NCI-H82 (cell line): ENCODE measurements at regions not wholly inside any gene's neighbourhood (a gene's known extent, or its start where the extent isn't known, plus 50 kb on each side); places are given as distances from the start of the nearest gene placed in this dataset.
"Not testable (repeated sequence)": the region's sequence is repeated elsewhere in the genome, so short reads cannot be mapped to it uniquely, and the experiment has no call there.

Source experiments
- DNase-seq: peaks from one replicate; lab custom pipeline; 2025; lab: John Stamatoyannopoulos, UW

DNA sequence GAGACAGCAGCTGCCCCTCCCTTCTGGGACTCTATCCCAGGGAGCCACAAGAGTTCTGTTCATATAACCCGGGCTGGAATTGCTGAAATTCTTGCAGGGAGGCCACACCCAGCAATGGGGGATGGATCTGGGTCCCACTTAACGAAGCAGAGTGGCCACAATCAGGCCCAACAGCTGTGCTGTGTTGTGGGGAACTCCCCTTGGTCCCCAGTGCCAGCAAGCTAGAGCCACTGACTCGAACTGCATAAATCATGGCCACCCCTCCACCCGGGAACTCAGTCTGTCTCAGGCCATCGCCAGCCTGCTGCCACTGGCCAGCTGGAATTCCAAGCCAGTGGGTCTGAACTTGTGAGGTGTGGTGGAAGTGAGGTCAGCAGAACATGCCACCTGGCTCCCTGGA lies 111.1 kb downstream of the KLF8 start:
- no peak for DNase-seq

DNA sequence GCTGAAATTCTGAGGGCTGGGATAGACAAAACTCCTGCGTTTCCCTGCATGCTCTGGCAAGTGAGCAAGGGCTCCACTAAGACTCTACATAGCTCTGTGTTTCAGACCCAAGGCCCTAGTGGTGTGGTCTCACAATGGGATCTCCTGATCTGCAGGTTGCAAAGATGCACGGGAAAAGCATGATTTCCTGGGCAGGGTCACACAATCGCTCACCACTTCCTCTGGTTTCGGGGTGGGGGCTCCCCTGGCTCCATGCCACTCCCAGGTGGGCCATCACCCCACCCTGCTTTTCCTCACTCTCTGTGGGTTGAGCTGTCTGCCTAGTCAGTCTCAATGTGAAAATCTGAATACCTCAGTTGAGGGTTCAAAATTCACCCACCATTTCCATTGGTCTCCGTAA lies 111.5 kb downstream of the KLF8 start:
- DNase-seq = no peak

DNA sequence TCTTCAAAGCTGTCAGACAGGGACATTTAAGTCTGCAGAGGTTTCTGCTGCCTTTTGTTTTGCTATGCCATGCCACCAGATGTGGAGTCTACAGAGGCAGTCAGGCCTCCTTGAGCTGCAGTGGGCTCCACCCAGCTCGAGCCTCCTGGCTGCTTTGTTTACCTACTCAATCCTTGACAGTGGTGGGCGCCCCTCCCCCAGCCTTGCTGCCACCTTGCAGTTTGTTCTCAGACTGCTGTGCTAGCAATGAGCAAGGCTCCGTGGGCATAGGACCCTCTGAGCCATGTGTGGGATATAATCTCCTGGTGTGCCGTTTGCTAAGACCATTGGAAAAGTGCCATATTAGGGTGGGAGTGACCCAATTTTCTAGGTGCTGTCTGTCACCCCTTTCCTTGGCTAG lies 126.0 kb downstream of the KLF8 start:
- not testable (repeated sequence) for DNase-seq

DNA sequence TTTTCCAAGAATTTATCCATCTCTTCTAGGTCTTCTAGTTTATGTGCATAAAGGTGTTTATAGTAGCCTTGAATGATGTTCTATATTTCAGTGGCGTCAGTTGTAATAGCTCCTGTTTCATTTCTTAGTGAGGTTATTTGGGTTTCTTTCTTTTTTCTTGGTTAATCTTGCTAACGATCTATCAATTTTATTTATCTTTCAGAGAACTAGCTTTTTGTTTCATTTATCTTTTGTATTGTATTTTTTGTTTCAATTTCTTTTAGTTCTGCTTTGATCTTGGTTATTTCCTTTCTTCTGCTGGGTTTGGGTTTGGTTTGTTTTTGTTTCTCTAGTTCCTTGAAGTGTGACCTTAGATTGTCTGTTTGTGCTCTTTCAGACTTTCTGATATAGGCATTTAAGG lies 133.0 kb downstream of the KLF8 start:
- not testable (repeated sequence) for DNase-seq

DNA sequence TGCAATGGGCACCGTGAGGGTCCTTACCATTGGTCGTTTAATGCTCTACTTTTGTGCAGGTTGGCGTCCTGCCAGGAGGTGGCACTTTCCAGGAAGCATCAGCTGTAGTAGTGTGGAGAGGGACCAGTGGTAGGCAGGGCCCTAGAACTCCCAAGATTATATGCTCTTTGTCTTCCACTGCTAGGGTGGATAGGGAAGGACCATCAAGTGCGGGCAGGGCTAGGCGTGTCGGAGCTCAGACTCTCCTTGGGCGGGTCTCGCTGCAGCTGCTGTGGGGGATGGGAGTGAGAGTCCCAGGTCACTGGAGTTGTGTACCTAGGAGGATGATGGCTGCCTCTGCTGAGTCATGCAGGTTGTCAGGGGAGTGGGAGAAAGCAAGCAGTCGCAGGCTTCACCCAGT lies 134.7 kb downstream of the KLF8 start:
- DNase-seq = peak; percentile 15

DNA sequence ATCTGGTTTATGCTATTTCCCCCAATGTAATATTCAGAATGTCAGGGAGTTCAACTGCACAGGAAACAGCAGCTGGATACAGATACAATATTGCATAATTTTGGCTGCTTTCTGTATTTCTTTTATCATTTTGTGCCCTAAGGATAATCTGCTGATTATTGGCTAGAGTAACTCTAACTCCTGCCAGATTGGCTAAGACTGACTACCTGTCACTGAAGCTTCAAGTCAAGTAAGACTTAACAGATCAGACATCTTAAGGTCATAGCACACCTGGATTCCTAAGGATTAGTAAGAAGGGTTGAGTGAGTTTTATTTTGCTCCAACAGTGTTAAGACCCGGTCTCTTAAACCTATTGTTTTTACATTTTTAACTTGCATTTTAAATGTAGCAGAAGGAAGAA lies 136.8 kb downstream of the KLF8 start:
- DNase-seq = no peak

DNA sequence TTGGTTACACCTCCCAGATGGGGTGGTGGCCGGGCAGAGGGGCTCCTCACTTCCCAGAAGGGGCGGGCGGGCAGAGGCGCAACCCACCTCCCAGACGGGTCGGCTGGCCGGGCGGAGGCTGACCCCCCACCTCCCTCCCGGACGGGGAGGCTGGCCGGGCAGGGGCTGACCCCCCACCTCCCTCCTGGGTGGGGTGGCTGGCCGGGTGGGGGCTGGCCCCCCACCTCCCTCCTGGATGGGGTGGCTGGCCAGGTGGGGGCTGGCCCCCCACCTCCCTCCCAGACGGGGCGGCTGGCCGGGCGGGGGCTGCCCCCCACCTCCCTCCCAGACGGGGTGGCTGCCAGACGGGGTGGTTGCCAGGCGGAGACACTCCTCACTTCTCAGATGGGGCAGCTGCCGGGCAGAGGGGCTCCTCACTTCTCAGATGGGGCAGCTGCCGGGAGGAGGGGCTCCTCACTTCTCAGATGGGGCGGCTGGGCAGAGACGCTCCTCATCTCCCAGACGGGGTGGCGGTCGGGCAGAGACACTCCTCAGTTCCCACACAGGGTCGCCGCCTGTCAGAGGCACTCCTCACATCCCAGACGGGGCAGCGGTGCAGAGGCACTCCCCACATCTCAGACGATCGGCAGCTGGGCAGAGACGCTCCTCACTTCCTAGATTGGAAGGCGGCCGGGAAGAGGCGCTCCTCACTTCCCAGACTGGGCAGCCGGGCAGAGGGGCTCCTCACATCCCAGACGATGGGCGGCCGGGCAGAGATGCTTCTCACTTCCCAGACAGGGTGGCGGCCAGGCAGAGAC lies 148.0 kb downstream of the KLF8 start:
- DNase-seq = not testable (repeated sequence)

DNA sequence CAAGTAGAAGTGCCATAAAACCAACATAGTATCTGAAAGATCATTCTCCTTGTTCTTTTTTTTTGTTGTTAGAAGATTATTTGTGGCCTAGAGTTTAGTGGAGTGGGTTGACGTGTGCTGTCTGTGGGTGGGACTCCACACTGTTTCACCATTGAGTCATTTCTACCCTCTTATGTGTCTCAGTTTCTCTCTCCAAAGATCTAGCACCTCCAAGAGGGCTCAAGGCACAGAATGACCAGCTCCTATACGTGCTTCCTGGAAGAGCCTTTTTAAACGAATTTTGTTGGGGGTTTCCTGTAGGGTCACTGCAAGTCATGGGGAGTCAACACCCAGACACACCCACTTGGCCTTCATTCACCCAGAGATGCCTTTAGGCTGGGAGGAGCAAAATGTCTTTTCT lies 150.1 kb downstream of the KLF8 start:
- DNase-seq = no peak

DNA sequence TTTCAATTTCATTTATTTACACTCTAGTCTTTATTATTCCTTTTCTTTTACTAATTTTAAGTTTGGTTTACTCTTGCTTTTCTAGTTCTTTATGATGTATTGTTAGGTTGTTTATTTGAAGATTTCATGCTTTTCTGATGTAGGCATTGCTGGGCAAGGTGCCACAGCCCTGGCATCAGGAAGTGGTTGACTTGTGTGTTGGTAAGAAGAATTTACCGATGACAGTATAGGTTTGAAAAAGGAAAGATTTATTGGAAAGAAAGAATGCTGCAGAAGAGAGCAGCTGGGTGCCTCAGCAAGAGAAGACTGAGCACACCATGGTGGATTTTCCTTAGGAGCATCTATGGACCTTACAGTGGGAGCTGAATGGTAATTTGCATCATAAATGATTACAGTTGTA lies 153.2 kb downstream of the KLF8 start:
- no peak for DNase-seq

DNA sequence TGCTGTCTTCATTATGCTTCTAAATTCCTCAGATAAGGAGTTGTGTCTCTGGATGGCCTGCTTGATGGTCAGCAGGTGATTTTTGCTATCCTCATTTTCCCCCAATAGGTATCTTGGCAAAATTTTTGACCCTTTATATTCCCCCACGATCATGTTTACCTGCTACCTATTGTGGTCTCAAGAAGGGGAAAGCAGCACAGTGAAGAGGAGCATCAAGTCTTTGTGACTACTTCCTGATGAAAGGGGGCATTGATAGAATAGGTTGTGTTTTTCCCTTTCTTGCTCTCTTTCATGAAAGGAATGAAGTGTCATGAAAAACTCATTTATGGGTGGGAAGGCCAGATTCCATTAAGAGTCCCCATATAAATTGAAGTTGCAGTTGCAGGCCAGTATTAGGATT lies 153.8 kb downstream of the KLF8 start:
- DNase-seq = no peak

DNA sequence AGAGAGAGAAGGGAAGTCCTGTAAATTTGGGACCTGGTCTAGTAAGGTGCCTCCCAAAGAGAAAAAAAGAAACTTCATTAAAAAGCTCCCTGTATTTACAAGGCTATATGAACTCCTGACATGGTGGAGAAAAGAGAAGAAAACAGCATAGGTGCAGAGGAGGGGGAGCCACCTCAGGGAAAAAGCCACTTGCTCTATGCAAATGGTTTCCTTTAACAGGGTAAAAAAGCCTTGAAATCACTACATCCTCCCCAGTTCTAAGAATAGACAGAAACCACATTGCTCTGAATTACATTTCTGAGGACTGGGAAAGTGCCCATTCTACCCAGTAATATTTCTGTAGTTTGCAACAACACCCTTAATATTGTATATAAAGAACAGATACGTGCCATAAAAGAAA lies 165.5 kb downstream of the KLF8 start:
- DNase-seq = no peak

DNA sequence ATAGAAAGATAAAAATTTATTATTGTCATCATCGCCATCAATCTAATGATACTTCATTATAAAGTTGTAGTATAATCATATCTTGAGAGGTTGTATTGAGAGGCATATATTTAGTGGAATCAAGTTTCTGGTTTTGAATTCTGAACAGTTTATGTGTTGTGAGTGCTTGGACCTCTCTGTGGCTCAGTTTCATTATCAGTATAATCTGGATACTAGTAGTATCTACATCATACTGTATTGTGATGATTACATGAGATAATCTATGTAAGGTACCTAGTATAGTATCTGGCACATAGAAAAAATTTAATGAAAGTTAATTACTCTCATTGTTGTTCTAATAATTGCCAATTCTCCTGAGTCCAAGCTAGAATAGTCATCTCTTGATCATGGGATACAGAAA lies 161.2 kb upstream of the UBQLN2 start:
- no peak for DNase-seq

DNA sequence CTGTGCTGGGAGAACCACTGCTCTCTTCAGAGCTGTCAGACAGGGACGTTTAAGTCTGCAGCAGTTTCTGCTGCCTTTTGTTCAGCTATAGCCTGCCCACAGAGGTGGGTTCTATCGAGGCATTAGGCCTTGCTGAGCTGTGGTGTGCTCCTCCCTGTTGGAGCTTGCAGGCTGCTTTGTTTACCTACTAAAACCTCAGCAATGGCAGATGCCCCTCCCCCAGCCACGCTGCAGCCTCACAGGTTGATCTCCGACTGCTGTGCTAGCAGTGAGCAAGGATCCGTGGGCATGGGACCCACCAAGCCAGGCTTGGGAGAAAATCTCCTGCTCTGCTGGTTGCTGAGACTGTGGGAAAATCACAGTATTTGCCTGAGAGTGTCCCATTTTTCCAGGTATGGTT lies 133.8 kb upstream of the UBQLN2 start:
- DNase-seq = no peak

DNA sequence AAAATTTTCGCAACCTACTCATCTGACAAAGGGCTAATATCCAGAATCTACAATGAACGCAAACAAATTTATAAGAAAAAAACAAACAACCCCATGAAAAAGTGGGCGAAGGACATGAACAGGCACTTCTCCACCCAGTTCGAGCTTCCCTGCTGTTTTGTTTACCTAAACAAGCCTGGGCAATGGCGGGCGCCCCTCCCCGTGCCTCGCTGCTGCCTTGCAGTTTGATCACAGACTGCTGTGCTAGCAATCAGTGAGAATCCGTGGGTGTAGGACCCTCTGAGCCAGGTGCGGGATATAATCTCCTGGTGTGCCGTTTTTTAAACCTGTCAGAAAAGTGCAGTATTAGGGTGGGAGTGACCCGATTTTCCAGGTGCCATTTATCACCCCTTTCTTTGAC lies 111.4 kb upstream of the UBQLN2 start:
- DNase-seq = not testable (repeated sequence)

DNA sequence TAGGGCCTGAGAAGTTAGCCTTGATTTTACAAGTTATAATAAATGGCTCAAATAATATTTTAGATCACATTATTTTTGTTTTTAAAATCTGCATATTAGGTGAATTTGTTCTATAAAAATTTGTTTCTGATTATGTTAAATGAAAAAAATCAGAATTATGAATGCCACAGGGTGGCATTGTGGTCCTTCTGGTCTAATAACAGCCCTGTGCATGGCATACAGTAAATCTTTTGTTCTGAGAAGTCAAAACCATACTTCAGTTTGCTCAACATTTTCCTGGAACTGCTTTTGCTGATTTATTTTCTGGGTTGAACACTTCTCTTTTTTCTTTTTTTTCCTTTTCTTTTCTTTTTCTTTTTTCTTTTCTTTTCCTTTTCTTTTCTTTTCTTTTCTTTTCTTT lies 101.0 kb upstream of the UBQLN2 start:
- DNase-seq = no peak

DNA sequence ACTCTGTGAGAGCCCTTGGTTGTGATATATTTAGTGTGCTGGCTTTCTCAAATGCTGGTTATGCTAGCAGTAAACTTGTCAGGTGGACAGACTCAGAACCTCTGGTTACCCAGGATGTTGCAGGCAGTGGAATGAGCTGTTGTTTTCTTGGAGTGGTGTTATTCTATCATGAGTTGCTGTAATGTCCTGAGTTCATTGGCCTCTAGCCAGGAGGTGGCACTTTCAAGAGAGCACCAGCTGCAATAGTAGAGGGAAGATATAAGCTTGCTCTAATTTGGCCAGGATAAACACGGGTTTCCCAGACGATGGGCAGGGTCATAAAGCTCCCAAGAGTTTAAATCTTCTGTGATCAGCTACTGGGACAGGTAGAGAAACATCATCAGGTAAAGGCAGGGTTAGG lies 95.0 kb upstream of the UBQLN2 start:
- no peak for DNase-seq

DNA sequence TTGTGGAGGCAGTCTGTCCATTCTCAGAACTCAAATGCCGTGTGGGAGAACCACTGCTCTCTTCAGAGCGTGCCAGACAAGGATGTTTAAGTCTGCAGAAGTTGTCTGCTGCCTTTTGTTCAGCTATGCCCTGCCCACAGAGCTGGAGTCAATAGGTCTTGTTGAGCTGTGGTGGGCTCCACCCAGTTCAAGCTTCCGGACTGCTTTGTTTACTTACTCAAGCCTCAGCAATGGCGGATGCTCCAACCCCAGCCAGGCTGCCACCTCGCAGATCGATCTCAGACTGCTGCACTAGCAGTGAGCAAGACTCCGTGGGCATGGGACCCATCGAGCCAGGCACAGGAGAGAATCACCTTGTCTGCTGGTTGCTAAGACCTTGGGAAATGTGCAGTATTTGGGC lies 68.5 kb upstream of the UBQLN2 start:
- DNase-seq = not testable (repeated sequence)

DNA sequence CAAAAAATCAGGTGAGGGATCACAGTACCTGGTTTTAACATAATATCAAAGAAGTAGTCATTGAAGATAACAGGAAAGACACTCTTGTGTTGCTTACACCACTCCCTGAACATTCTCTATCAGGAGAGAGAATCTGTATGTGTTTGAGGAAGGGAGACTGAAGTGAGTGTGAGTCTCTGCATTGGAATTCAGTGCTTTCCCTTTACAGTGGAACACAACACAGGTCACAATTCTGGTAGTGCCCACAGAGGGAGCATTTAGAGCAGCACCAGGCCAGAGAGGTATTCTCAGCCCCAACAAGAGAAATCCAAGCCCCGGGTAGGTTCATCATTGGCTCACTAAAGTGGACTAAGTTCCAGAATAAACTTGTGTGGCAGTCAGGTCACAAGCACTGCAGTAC lies 64.7 kb upstream of the UBQLN2 start:
- DNase-seq = no peak

DNA sequence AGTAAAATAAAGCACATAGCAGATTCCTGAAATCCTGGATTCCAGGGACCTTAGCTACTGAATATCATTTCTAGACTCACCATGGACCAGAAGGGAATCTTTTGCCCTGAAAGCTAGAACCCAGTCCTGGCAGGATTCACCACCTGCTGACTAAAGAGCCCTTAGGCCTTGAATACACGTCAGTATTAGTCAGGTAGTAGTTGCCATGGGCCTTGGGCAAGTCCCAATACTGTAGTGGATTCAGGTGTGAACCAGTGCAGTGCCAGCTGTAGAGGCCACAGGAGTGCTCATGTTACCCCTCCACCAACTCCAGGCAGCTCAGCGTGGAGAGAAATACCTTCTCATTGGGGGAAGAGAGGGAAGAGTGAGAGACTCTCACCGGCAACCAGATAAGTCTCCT lies 64.1 kb upstream of the UBQLN2 start:
- DNase-seq = no peak

DNA sequence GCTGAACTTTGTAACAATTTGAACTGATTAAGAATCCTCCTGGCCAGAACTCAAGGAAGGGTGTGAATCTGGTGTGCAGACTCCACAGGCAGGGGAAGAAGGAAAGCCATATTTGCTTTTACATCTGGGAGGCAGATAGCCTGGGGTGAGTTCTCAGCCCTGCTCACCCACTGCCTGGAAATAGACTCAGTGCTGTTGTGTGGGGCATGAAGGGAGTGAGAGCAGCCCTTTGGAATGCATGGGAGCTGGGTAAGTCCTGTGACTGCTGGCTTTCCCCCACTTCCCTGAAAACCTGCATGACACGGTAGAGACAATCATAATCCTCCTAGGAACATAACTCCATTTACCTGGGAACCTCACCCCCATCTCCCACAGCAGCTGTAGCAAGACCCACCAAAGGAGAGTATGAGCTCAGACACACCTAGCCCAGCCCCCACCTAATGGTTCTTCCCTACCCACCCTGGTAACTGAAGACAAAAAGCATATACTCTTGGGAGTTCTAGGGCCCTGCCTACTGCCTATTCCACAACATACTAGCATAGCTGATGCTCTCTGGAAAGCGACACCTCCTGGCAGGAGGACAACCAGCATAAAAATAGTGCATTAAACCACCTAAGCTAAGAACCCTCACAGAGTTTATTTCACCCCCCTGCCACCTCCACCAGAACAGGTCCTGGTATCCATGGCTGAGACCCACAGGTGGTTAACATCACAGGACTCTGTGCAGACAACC lies 59.3 kb upstream of the UBQLN2 start:
- DNase-seq = no peak

DNA sequence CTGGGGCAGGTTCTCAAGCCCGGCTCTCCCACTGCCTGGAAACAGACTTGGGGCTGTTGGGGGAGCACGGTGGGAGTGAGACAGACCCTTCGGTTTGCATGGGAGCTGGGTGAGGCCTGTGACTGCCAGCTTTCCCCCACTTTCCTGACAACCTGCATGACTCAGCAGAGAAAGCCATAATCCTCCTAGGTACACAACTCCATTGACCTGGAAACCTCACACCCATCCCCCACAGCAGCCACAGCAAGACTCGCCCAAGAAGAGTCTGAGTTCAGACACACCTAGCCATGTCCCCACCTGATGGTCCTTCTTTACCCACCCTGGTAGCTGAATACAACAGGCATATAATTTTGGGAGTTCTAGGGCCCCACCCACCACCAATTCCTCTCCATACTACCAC lies 57.6 kb upstream of the UBQLN2 start:
- DNase-seq = no peak
